Right cardiac atrium (tissue), 5 donors: ENCODE measurements at regions not wholly inside any gene's neighbourhood (a gene's known extent, or its start where the extent isn't known, plus 50 kb on each side); places are given as distances from the start of the nearest gene placed in this dataset.
A peak's percentile ranks its signal among the peaks of the same experiment; 100 is the strongest.

Source experiments
- ATAC-seq, 2 donors: fragments of 200-7000 bp; cut with Tn5 transposase; one replicate each; pipeline versions ENCODE4 v1.8.0 to v1.9.1; 2020; ENCODE audit warnings: moderate library complexity in 2 of 2, mild to moderate bottlenecking in 1 of 2
- DNase-seq, 3 donors: peaks; one replicate each; pipeline ENCODE4 v3.0.0-alpha.2; 2020
- H3K27ac ChIP-seq: one replicate; pipeline ENCODE4 v1.5.1; 2013; ENCODE audit warnings: mild to moderate bottlenecking, low read length, control low read depth, moderate library complexity
- H3K27me3 ChIP-seq: one replicate; pipeline ENCODE4 v1.6.1; 2013; ENCODE audit not compliant: control insufficient read depth, insufficient read depth
- H3K4me1 ChIP-seq: one replicate; pipeline ENCODE4 v1.6.1; 2013; ENCODE audit warnings: low read length; ENCODE audit not compliant: control insufficient read depth, insufficient read depth
- H3K4me3 ChIP-seq: one replicate; pipeline ENCODE4 v1.5.1; 2013; ENCODE audit warnings: low read length, control low read depth
- H3K9me3 ChIP-seq: one replicate; pipeline ENCODE4 v1.6.1; 2013; ENCODE audit warnings: low read length; ENCODE audit not compliant: control insufficient read depth
- WGBS: extraction: QIAGEN DNeasy Blood & Tissue Kit; methylation state at CpG from one replicate; pipeline ENCODE4 v1.1.7; 2013; 5-methylcytosine and 5-hydroxymethylcytosine counted together
- intact Hi-C, 4 donors: fragments of 100-400 bp; cut with DNase I; formaldehyde crosslinking; loops; one replicate each; pipeline versions ENCODE4 v1.11.0 to v1.14.0; 2022 to 2023
- donor health status: healthy with polysubstance abuse.
- donor health status: DM: no; HTN: yes; CAD: no.
- donor health status: DM: no; HTN: no; CAD: no.
- donor health status: DM: no; HTN: yes; CAD: no; lungs with severe emphysema.
- donor health status: DM: yes; HTN: yes; CAD: no.

DNA sequence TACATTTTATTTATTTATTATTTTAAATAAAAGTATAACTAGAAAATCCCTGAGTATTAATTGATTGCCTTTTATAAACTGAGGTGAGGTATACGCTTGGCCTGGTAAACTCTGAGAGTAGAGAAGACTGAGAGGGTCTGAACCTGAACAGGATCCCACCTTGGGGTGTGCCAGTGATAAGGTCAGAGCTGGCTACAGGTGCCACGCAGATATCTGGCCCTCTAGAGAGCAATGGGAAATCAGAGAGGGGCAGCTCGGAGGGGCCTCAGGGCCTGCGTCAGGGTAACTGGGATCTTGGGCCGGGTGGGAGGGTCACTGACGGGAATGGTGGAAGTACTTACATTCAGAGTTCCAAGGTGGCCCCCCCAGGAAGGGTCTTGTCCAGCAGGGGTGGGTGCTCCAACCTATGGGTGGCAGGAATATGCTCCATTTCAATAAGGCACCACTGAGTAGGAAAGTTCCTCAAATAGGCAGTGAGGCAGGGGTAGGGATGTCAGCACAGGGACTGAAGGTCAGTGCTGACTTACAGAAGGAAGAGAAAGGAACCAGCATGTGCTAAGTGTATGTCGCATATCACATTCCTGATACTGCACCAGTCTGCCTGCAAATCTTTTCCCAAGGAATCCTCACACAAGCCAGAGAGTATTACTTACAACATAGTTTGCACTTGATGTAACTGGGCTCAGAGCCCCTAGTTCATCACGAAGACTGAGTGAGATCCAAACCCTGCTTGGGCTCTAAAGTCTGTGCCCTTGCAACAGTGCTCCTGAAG, 706.0 kb upstream of the RAB6C start:
- no peaks in the 10 kb centered on the region for H3K4me1 ChIP-seq
- H3K9me3 ChIP-seq = no peaks in the 10 kb centered on the region
- 85% methylated on average over 8 of the region's 8 CpGs for WGBS
- H3K27ac ChIP-seq = no peak overlapping the region
- H3K4me3 ChIP-seq = no peak overlapping the region
- no peak for ATAC-seq
- DNase-seq = no peak
- intact Hi-C loops = no loop called here
- H3K27me3 ChIP-seq = no peaks in the 10 kb centered on the region

DNA sequence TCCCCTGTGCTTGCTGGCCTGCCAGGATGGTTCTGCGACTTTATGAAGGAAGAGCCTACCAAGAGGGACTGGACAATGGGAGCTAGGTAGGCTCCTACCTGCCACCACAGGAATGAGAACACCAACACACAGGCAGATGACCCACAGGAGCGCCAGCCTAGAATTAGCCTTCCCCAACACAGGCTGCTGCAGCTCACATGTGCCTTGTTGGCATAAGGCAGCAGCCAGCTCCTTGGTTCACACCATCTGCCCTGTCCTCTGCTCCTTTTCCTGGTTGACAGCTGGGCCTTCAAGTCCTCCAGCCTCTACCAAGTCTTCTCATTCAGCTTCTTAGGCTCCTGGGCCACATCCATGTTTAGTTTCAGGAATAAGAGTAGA, 705.4 kb upstream of the RAB6C start:
- H3K27me3 ChIP-seq = no peaks in the 10 kb centered on the region
- ATAC-seq (no peak), DNase-seq (no peak)
- no peaks in the 10 kb centered on the region for H3K9me3 ChIP-seq
- no peak overlapping the region for H3K4me3 ChIP-seq
- intact Hi-C loops = no loop called here
- no peak overlapping the region for H3K27ac ChIP-seq
- no peaks in the 10 kb centered on the region for H3K4me1 ChIP-seq
- 67% methylated on average over 2 of the region's 2 CpGs for WGBS

DNA sequence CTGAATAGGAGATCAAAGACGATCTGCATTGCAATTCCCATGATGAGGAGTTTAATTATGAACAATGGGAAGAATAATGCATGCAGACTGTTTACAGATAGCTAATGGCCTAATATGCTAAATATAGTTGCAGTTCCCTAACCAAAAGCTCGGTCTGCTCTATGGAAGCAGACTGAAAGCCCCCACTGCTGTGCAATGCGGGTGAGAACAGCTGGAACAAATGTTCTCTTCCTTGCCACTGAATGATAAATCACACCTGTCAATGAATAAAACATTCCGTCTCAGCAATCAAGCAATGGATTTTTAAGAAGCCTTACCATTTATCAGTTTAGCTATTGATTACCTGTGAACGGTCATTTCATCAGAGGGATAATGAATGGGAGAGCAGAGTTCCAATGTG, 704.5 kb upstream of the RAB6C start:
- DNase-seq = no peak
- H3K9me3 ChIP-seq = no peaks in the 10 kb centered on the region

DNA sequence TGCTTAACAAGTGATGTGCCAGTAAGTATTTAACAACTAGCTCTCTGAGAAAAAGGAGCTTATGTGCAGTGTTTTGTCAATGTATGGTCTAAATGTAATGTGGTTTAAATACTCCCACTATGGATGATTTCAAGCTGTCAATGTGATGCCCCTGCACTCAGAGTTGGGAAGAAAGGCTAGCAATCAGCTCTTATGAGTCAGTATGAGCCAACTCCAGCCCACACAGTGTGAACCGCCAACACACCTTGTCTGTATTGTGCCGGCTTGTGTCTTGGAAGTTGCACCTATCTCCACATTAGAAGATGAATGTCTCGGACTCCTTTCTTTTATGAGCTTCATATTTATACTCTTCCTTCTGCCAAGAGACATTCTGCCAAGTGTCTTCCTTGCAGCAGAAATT, 703.8 kb upstream of the RAB6C start:
- H3K9me3 ChIP-seq = no peaks in the 10 kb centered on the region
- H3K4me3 ChIP-seq = no peak overlapping the region
- intact Hi-C loops = no loop called here
- DNase-seq (no peak), ATAC-seq (no peak)
- no peaks in the 10 kb centered on the region for H3K27me3 ChIP-seq
- 88% methylated on average over 3 of the region's 3 CpGs for WGBS
- H3K27ac ChIP-seq = no peak overlapping the region
- H3K4me1 ChIP-seq = no peaks in the 10 kb centered on the region

More for the DNA sequence above, 704.5 kb upstream of the RAB6C start:
- Histone ChIP-seq H3K27me3 (no peaks in the 10 kb centered on the region), H3K27ac (no peak overlapping the region), H3K4me3 (no peak overlapping the region), H3K4me1 (no peaks in the 10 kb centered on the region)
- ATAC-seq = no peak
- 58% methylated on average over 5 of the region's 5 CpGs for WGBS
- intact Hi-C loops = no loop called here

DNA sequence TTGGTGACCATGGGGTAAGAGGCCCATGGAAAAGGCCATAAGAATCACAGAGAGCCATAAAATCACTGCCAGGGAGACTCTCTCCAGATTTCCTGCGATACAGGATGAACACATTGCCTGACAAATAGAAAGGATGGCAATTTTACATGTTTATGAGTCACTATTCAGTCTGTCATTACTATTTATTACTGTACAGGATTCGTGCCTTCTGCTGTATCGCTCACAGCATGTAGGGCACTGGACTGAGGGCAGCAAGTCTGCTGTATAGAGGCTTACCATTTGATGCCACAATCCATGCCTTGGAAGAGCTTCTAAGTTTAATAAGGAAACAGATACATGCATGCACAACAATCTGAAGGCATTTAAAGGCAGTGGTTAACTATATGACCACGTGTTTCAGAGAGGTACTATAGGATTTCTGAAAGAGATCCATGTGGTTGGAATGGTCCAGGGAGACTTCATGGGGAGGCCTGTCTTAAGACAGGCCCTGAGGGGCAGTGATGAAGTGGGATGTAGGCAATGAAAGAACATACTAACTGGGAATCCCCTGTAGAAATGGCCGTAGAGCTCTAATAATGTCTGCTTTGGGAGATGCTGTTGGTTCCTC, 702.4 kb upstream of the RAB6C start:
- no peak overlapping the region for H3K27ac ChIP-seq
- no peaks in the 10 kb centered on the region for H3K9me3 ChIP-seq
- no peak overlapping the region for H3K4me3 ChIP-seq
- no peaks in the 10 kb centered on the region for H3K4me1 ChIP-seq
- 79% methylated on average over 5 of the region's 5 CpGs for WGBS
- DNase-seq (no peak), ATAC-seq (no peak)
- H3K27me3 ChIP-seq = no peaks in the 10 kb centered on the region
- intact Hi-C loops = no loop called here

DNA sequence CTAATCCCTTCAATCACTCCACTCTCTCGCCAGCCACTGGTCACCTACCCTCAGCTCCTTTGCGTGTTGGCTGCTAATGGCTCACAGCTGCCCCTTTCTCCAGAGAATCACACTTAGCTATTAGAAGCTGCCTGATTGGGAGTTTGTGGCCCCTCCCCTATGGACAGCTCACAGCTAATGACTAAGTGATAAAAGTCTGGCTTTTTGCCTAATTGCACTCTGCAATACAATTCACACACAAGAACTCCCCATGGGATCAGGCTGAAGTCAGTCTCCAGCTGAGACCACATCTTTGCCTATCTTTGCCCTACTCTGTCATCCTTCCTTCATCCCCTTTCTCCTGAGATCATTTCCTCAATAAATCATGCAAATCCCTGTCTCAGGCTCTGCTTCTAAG, 701.9 kb upstream of the RAB6C start:
- Histone ChIP-seq H3K27me3 (no peaks in the 10 kb centered on the region), H3K27ac (no peak overlapping the region), H3K9me3 (no peaks in the 10 kb centered on the region), H3K4me1 (no peaks in the 10 kb centered on the region), H3K4me3 (no peak overlapping the region)
- intact Hi-C loops = no loop called here
- DNase-seq (no peak), ATAC-seq (no peak)
- WGBS = 77% methylated on average over 2 of the region's 2 CpGs

DNA sequence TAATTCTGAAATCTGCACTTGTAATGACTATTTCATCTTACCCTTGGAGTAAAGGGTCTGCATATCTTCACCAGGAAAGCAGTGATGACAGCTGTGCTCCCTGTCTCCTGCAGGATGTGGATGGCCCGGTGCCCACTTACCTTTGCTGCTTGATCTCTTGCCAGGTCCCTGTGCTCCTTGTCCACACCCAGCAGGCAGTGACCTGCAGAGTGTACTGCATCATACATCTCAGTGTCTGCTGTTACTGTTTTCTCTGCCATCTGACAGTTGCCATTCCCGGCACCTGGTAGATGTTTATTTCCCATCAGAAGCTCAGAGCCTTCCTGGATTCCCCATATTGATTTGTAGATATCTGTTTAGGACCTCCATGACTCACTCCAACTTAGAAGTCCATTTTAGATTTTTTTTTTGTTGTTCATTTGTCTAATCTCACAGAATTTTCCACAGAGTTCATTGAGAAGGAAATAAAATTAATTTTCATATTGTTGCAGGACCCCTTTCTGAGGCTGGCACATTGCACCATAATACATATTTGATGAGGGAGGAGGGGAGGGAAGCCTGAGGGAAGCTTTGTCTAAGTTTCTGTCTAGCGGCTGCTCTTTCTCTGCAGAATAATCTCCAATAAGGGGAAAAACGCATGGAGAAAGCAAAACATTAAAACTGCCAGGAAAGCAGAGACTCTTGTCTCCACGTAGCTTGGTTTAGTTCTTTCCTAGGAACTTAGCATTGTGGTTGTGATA, 697.5 kb upstream of the RAB6C start:
- DNase-seq (no peak), ATAC-seq (no peak)
- 49% methylated on average over 5 of the region's 5 CpGs for WGBS
- H3K27ac ChIP-seq = no peak overlapping the region
- H3K9me3 ChIP-seq = no peaks in the 10 kb centered on the region
- no peak overlapping the region for H3K4me3 ChIP-seq
- intact Hi-C loops = no loop called here
- H3K4me1 ChIP-seq = no peaks in the 10 kb centered on the region
- H3K27me3 ChIP-seq = no peaks in the 10 kb centered on the region

DNA sequence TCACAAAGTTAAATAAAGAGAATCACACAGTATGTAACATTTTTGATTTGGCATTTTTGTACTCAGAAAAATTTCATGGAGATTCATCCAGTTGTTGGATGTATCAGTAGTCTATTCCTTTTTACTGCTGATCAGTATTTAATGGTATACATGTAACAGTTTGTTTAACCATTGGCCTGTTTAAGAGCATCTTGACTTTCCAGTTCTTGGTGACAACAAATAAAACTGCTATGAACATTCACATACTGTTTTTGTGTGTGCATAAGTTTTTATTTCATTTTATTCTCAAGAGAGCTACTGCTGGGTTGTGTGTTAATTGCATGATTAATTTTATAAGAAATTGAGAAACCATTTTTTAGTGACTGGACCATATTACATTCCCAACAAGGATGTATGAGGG, 694.5 kb upstream of the RAB6C start:
- Histone ChIP-seq H3K27ac (no peak overlapping the region), H3K4me3 (no peak overlapping the region), H3K27me3 (no peaks in the 10 kb centered on the region), H3K4me1 (no peaks in the 10 kb centered on the region), H3K9me3 (no peaks in the 10 kb centered on the region)
- DNase-seq (no peak), ATAC-seq (no peak)
- intact Hi-C loops = no loop called here

DNA sequence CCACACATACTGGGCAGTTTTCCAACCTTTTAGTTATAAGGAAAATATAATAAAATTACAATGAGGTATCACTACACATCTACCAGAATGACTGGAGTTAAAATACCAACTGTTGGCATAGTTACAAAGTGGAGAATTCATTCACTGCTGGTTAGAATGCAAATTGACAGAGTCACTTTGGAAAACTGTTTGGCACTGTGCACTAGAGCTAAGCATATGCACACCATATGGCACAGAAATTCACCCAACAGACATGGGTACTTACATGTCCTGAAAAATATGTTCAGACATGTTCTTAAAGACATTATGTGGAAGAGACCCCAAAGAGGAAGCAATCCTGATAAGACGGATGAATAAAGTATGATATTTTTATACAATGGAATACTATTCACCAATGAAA, 686.1 kb upstream of the RAB6C start:
- Histone ChIP-seq H3K4me1 (peaks cover 4% of the 10 kb centered on the region), H3K27ac (no peak overlapping the region), H3K4me3 (no peak overlapping the region), H3K9me3 (no peaks in the 10 kb centered on the region), H3K27me3 (no peaks in the 10 kb centered on the region)
- 49% methylated on average over 1 of the region's 1 CpG for WGBS
- DNase-seq = no peak
- ATAC-seq = no peak
- intact Hi-C loops = no loop called here

DNA sequence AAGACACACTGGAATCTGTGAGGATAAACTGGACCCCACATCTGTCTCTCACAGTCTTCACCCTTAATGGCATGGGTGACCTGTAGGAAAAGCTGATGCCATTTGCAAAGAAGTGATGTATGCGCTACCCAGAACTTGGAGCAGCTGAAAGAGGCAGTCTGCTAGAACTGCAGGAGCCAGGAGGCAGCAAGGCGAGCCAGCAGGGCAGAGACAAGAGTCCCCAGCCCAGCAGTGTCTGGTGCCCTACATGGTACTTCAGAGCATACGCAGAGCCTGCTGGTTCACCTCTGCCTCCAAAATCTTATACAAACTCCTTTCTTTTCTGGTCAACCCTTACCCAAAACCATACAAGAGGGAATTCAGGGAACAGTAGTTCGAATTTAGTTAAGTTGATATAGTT, 683.1 kb upstream of the RAB6C start:
- Histone ChIP-seq H3K9me3 (no peaks in the 10 kb centered on the region), H3K27ac (no peak overlapping the region), H3K4me3 (no peak overlapping the region), H3K27me3 (no peaks in the 10 kb centered on the region), H3K4me1 (peaks cover 9% of the 10 kb centered on the region)
- peak in 1 of 2 donors; percentile 30 for ATAC-seq
- intact Hi-C loops = no loop called here
- WGBS = 74% methylated on average over 4 of the region's 4 CpGs
- no peak for DNase-seq

DNA sequence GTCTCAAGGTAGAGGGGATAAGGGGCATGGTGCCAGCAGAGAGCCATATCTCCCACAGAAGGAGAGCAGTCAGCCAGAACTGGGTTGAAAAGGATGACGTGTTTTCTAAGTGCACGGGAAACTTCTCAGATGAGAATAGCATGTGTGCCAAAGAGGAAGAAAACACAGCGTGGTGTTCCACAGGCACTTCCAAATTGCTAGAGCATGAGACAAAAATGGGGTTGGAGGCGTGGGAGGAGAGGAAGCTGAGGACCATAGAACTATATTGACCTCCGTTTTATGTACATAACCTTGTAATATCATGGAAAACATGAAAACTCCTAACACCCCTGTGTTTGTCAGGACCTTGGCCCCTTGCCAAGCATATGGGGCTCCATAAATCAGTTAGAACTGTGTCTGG, 682.7 kb upstream of the RAB6C start:
- DNase-seq (peak in 1 of 3 donors; percentile 31), ATAC-seq (peak; percentile 59 to 81)
- peaks cover 9% of the 10 kb centered on the region for H3K4me1 ChIP-seq
- H3K27me3 ChIP-seq = no peaks in the 10 kb centered on the region
- H3K9me3 ChIP-seq = no peaks in the 10 kb centered on the region
- H3K4me3 ChIP-seq = no peak overlapping the region
- WGBS = 8% methylated on average over 5 of the region's 5 CpGs
- no peak overlapping the region for H3K27ac ChIP-seq
- intact Hi-C loops = no loop called here
